Smooth muscle cell (in vitro differentiated cells): ENCODE measurements at regions not wholly inside any gene's neighbourhood (a gene's known extent, or its start where the extent isn't known, plus 50 kb on each side); places are given as distances from the start of the nearest gene placed in this dataset.

ENCODE experiments used
- DNase-seq: peaks from one replicate; lab custom pipeline; 2025; ENCODE audit not compliant: unreplicated experiment; lab: John Stamatoyannopoulos, UW
- H2AFZ ChIP-seq: fragments of 200-600 bp; sonication (generic); 2 replicates; pipeline ENCODE4 v1.6.0; 2016; ENCODE audit warnings: antibody characterized with exemption, low read depth, mild to moderate bottlenecking
- H3F3A ChIP-seq: fragments of 200-600 bp; sonication (generic); 2 replicates; pipeline ENCODE4 v1.6.0; 2017; ENCODE audit warnings: antibody characterized with exemption, low read depth
- H3K27ac ChIP-seq: fragments of 200-600 bp; sonication (generic); 2 replicates; pipeline ENCODE4 v1.5.1; 2016; ENCODE audit warnings: low read depth, mild to moderate bottlenecking
- H3K27me3 ChIP-seq: fragments of 200-600 bp; sonication (generic); 2 replicates; pipeline ENCODE4 v1.6.1; 2016; ENCODE audit warnings: low read depth, mild to moderate bottlenecking
- H3K36me3 ChIP-seq: fragments of 200-600 bp; sonication (generic); 2 replicates; pipeline ENCODE4 v1.5.1; 2016; ENCODE audit warnings: low read depth
- H3K4me1 ChIP-seq: fragments of 200-600 bp; sonication (generic); 2 replicates; pipeline ENCODE4 v1.5.1; 2016; ENCODE audit warnings: low read depth
- H3K4me2 ChIP-seq: fragments of 200-600 bp; sonication (generic); 2 replicates; pipeline ENCODE4 v1.6.0; 2016; ENCODE audit warnings: mild to moderate bottlenecking
- H3K4me3 ChIP-seq: fragments of 200-600 bp; sonication (generic); 2 replicates; pipeline ENCODE4 v1.5.1; 2016; ENCODE audit warnings: mild to moderate bottlenecking
- H3K79me2 ChIP-seq: fragments of 200-600 bp; sonication (generic); 2 replicates; pipeline ENCODE4 v1.6.0; 2016; ENCODE audit warnings: low read depth, mild to moderate bottlenecking
- H3K9ac ChIP-seq: fragments of 200-600 bp; sonication (generic); 2 replicates; pipeline ENCODE4 v1.6.0; 2016; ENCODE audit warnings: low read depth
- H3K9me3 ChIP-seq: fragments of 200-600 bp; sonication (generic); replicated peaks from 2 replicates; pipeline ENCODE4 v1.5.1; 2016; ENCODE audit warnings: low read depth
- H4K20me1 ChIP-seq: fragments of 200-600 bp; sonication (generic); 2 replicates; pipeline ENCODE4 v1.6.0; 2016; ENCODE audit warnings: low read depth
- WGBS: methylation state at CpG from one replicate; pipeline ENCODE4 v1.1.7; 2016; ENCODE audit warnings: low lambda C conversion rate; 5-methylcytosine and 5-hydroxymethylcytosine counted together
- TF ChIP-seq, protein P1 (sequence below): fragments of 200-600 bp; sonication (generic); IDR thresholded peaks from 2 replicates; pipeline ENCODE4 v1.5.1; 2017; ENCODE audit warnings: borderline replicate concordance, mild to moderate bottlenecking, antibody characterized with exemption; ENCODE audit not compliant: insufficient read depth, poor library complexity, severe bottlenecking

DNA sequence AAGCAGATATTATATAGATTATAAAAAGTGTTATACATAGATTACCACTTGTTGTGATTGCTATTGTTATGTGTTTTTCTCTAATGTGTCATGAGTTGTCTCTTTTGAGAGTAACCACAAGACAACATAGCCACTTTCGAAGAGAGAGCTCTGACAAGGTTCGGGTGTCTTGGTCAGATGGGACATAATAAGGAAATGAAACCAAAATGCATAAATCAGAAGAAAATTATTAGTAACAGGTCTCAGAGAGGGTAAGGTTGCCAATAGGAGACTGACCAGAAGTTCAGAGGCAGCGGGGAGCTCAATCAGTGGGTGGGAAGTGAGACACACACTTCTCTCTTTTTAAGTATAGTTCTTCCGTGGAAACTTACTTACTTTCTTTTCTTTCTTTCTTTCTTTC lies 639.2 kb upstream of the POT1 start:
- Histone ChIP-seq H3K4me1 (no peaks in the 10 kb centered on the region), H3K9ac (no peak overlapping the region), H3F3A (no peaks in the 10 kb centered on the region), H3K79me2 (no peaks in the 10 kb centered on the region), H4K20me1 (no peaks in the 10 kb centered on the region), H3K27me3 (no peaks in the 10 kb centered on the region), H2AFZ (no peak overlapping the region), H3K27ac (no peak overlapping the region), H3K36me3 (no peaks in the 10 kb centered on the region), H3K4me3 (no peak overlapping the region), H3K9me3 (no peaks in the 10 kb centered on the region), H3K4me2 (no peak overlapping the region)
- DNase-seq = no peak
- WGBS = 93% methylated on average over 4 of the region's 4 CpGs
- TF ChIP-seq, protein P1, sequence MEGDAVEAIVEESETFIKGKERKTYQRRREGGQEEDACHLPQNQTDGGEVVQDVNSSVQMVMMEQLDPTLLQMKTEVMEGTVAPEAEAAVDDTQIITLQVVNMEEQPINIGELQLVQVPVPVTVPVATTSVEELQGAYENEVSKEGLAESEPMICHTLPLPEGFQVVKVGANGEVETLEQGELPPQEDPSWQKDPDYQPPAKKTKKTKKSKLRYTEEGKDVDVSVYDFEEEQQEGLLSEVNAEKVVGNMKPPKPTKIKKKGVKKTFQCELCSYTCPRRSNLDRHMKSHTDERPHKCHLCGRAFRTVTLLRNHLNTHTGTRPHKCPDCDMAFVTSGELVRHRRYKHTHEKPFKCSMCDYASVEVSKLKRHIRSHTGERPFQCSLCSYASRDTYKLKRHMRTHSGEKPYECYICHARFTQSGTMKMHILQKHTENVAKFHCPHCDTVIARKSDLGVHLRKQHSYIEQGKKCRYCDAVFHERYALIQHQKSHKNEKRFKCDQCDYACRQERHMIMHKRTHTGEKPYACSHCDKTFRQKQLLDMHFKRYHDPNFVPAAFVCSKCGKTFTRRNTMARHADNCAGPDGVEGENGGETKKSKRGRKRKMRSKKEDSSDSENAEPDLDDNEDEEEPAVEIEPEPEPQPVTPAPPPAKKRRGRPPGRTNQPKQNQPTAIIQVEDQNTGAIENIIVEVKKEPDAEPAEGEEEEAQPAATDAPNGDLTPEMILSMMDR = no peak

GRCh38 chr7:125567686-125568085 lies 638.1 kb upstream of the POT1 start:
- no peaks in the 10 kb centered on the region for H3K27me3 ChIP-seq
- no peaks in the 10 kb centered on the region for H3K79me2 ChIP-seq
- H3F3A ChIP-seq = no peaks in the 10 kb centered on the region
- no peak for DNase-seq
- no peak overlapping the region for H3K9ac ChIP-seq
- H3K4me2 ChIP-seq = no peak overlapping the region
- H2AFZ ChIP-seq = no peak overlapping the region
- no peaks in the 10 kb centered on the region for H3K4me1 ChIP-seq
- H3K27ac ChIP-seq = no peak overlapping the region
- 94% methylated on average over 2 of the region's 2 CpGs for WGBS
- TF ChIP-seq, protein P1 = no peak
- H4K20me1 ChIP-seq = no peaks in the 10 kb centered on the region
- no peaks in the 10 kb centered on the region for H3K36me3 ChIP-seq
- no peaks in the 10 kb centered on the region for H3K9me3 ChIP-seq
- no peak overlapping the region for H3K4me3 ChIP-seq

- Histone ChIP-seq H3K4me1 (no peaks in the 10 kb centered on the region), H3K4me3 (no peak overlapping the region), H3K9me3 (no peaks in the 10 kb centered on the region), H2AFZ (no peak overlapping the region), H3K79me2 (no peaks in the 10 kb centered on the region), H4K20me1 (no peaks in the 10 kb centered on the region), H3F3A (no peaks in the 10 kb centered on the region), H3K4me2 (no peak overlapping the region), H3K27me3 (no peaks in the 10 kb centered on the region), H3K27ac (no peak overlapping the region), H3K9ac (no peak overlapping the region), H3K36me3 (no peaks in the 10 kb centered on the region)
- 60% methylated on average over 12 of the region's 12 CpGs for WGBS
- DNase-seq = no peak
- TF ChIP-seq, protein P1 = no peak
Observed at GRCh38 chr7:125563964-125564529, 634.4 kb upstream of the POT1 start.

DNA sequence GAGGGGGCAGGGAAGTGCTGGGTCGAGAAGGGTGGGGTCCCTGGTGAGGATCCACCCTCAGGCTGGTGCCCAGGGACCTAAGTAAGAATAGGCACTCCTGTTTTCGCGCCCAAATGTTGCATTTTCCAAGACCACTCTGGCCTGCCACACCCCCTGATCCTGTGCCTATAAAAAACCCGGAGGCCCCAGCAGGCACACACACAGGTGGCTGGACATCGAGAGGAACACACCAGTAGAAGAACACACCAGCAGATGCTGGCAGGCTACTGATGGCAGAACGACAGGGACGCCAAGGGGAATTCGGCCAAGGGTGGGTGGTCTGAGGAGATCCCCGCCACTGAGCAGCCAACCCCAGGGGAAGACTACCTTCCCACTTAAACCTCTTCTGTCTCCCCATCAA lies 633.9 kb upstream of the POT1 start:
- no peak for DNase-seq
- no peaks in the 10 kb centered on the region for H3K36me3 ChIP-seq
- H3K27me3 ChIP-seq = no peaks in the 10 kb centered on the region
- no peak overlapping the region for H2AFZ ChIP-seq
- H3K79me2 ChIP-seq = no peaks in the 10 kb centered on the region
- no peak overlapping the region for H3K9ac ChIP-seq
- H3K9me3 ChIP-seq = no peaks in the 10 kb centered on the region
- TF ChIP-seq, protein P1 = no peak
- no peak overlapping the region for H3K27ac ChIP-seq
- no peaks in the 10 kb centered on the region for H3F3A ChIP-seq
- WGBS = 89% methylated on average over 9 of the region's 9 CpGs
- no peak overlapping the region for H3K4me2 ChIP-seq
- no peaks in the 10 kb centered on the region for H3K4me1 ChIP-seq
- no peaks in the 10 kb centered on the region for H4K20me1 ChIP-seq
- H3K4me3 ChIP-seq = no peak overlapping the region
